GM18498 (cell line): ENCODE measurements at regions not wholly inside any gene's neighbourhood (a gene's known extent, or its start where the extent isn't known, plus 50 kb on each side); places are given as distances from the start of the nearest gene placed in this dataset.

ENCODE experiments used
- ATAC-seq: cut with Tn5 transposase; IDR thresholded peaks from one replicate; pipeline ENCODE4 v1.9.1; 2021; ENCODE audit warnings: mild to moderate bottlenecking, moderate library complexity; ENCODE audit not compliant: unreplicated experiment

DNA sequence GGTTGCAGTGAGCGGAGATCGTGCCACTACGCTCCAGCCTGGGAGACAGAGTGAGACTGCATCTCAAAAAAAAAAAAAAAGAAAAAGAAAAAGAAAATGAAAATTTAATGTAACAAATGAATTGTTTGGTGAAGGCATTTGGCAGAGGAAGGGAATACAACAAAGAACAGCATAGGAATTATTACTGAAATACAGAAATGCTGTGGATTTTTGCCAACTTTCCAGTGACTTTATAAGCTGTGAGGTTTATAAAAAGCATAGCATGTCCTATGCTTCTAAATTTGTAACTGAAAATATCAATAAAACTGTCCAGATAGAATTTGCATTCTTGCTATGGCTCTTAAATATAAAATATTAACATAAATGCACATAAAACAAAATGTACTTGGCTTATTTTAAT, 112.9 kb upstream of the IRS2 start:
- ATAC-seq: no peak

DNA sequence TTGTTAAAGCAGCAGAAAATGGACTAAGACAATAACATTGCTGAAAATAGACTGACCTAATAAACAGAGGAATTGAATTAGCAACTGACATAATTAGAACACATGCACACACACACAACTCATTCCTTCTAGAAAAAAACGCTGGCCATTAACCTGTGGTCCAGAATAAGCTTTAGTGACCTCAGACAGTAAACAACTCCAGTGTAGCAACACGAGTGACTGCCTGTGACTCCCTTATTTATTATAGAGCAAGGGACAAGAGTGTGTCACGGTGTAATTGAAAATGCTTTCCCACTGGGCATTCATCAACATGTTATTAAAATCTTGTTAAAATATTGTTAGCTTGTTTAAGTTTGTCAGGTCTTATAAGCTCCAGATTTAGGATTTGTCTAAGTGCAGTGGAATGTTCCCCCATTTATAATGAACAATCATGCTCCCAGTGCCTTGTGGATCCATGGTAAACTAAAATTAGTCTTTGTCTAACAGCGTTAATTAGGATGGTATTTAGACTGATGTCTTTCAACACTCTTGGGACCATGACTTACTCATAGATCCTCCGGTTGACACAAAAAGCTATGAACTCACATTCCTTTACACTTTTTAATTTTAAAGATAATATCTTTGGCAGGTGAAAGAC, 111.7 kb upstream of the IRS2 start:
- ATAC-seq: no peak

DNA sequence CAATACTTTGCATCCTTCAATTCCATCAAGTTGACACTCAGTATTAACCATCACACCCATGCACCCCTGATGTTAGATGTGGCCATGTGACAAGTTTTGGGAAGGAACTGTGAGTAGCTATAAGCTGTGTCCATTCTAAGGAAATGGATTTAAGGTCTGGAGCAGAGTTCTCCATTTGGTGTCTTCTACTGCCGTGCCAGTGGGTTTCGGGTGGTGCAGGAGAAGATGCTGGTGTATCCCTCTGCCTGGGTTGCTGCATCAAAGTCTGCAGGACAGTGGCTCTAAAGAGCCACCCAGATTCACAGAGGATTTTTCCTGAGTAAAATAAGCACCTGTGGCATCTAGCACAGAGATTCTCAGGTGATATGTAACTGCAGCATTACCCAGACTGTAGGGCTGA, 105.7 kb upstream of the IRS2 start:
- ATAC-seq: no peak

- ATAC-seq: no peak
Observed at GRCh38 chr13:109885235-109885634, 98.9 kb upstream of the IRS2 start.

DNA sequence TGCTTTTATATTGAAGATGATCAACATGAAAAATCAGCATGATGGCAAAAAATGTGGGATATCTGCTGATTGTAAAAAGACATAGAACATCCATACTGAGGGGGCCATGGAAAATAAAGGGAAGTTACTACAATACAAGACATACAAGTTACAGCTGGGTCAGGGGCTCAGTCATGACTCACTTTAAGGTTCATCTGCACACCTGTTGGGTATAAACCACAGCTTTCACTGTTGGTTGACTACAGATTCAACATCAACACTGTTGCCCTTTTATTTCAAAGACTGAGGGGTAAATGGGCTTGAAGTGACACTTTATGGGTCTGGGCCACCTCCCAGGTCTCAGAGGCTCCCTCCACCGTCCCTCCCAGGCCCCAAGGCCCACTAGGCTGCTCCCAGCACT, 98.1 kb upstream of the IRS2 start:
- ATAC-seq: no peak

GRCh38 chr13:109883181-109884180, 97.1 kb upstream of the IRS2 start:
- ATAC-seq: no peak

DNA sequence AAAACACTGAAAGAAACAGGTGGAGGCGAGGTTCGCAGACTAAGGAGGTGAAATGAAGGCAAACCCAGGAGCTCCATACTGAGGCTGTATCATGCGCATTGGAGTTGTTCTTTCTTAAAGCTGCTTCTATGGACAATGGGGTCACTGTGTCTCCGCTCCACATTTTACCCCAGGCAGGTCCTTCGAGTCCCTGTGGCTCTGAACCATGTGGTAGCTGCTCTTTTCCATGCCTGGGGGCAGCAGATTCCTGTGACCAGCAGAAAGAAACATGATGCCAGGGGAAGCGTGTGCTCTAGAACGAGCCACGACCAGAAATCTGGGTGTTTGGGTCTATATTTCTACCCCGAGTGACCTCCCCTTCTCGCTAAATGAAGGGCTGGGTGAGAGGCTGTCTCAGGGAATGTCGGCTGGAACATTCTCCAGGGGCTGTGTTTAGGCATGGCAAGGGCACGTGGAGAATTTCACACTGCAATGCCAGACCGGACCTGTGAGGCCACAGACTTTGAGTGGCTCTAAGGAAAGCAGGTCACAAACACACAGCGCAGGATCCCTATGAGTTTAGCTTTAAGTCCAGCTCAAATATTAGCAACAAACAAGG, 95.7 kb upstream of the IRS2 start:
- no peak for ATAC-seq

GRCh38 chr13:109881347-109881725, 95.0 kb upstream of the IRS2 start:
- no peak for ATAC-seq

- no peak for ATAC-seq
Observed at GRCh38 chr13:109880371-109881346, 94.3 kb upstream of the IRS2 start.

DNA sequence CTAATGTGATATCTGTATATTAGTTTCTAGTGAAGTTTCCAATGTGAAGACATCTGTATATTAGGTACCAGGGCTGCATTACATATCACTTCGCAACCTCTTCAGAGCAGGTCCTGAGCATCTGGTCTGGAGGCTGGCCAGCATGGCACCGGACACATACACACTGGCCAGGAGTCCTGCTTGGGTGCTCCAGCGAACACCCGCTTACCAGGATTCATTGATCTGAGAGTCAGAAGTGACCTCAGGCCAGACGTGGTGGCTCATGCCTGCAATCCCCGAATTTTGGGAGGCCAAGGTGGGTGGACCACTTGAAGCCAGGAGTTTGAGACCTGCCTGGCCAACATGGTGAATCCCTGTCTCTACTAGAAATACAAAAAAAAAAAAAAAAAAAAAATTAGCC, 93.0 kb upstream of the IRS2 start:
- ATAC-seq: no peak

DNA sequence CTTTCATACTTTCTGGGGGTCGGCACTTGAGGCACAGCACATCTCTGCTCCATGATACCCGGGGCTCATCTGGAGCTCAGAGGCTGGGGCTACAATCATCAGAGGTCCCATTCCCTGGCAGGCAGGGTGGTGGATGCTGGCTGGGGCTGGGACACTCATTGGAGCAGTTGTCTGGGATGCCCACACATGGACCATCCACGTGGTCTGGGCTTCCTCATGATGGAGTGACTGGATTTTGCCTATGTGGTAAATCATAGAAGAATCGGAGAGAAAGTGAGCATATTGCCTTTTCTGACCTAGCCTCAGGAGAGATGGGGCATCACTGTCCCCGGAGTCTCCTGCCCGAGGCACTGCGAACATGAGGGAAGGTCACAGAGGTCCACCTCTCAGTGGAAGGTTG, 91.4 kb upstream of the IRS2 start:
- ATAC-seq: no peak

DNA sequence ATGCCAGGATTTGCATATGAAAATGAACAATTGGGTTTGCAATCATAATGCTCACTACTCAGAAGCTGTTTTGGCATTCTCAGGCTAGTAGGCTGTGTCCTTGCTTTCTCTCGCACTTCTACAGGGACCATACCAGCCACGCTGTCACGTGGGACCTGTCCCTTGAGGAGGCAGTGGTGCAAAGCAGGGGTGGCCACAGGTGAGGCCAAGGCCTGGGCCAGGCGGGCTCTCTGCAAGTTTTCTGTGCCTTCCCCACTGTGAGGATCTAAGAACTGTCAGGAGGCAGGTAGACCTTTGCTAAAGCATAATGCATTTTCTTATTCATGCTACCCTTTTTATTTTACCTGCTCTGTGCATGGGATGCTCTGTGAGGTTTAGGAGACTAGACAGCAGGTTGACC, 89.4 kb upstream of the IRS2 start:
- no peak for ATAC-seq

DNA sequence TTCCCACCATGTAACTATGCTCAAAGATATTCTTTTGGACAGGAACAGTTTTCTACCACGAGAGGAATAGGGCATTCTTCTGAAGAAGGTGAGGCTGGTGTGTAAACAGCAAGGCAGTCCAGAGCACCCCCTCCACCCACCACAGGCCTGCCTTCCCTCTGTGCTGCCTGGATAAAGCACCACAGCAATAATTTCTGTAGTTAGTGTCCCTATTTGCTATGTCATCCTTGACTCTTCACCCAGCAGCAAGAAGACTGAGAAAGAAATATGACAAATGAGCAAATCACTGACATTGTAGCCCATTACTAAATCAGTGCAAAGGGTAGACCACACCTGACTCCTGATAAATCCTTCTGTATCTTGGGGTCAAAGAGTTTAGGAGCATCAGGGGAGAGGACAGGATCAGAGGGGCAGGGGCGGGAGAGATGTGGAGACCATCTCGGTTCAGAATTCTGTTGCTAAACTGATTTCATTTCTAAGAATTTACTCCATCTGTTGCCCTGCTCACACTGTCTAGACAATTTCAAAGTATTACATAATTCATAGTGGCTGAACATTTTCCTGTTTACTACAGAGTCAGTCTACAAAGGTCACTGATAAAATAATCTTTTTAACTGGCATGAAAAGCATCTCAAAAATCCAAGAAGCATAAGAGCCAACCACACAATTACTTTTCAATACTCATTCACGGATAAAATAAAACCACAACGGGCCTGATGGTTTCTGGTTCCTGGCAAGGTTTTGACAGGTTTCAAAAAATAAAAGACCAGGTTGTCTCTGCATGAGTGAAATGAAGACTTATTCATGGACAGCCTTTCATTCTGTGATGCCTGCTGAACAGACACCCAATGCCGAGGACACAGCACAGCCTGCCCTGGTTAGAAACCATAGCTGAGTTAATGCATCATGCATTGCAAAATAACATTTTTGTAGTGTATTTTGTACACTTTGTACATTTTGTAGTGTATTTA, 88.4 kb upstream of the IRS2 start:
- no peak for ATAC-seq

GRCh38 chr13:109873351-109874123, 87.2 kb upstream of the IRS2 start:
- ATAC-seq: no peak

GRCh38 chr13:109872864-109873263, 86.5 kb upstream of the IRS2 start:
- no peak for ATAC-seq

- ATAC-seq: no peak
Observed at GRCh38 chr13:109870696-109871370, 84.5 kb upstream of the IRS2 start.

DNA sequence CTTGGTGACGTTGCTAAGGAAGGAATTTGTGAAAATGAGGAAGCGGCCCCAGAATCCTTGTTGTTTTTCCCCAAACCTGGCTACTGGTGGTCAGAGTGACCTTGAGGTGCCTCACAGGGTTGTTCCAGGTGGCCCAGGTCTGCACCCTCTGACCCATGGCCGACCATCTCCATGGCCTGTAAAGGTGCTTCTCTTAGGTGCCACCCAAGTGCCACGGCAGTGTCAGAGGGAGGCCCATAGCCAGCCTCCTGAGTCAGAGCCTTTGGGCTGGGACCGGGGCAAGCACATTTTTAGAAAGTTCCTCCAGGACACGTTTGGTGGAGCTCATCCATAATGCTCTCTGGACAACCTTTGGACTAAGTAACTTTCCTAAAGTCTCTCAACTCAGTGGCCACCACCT, 83.9 kb upstream of the IRS2 start:
- no peak for ATAC-seq
